DND-41 (cell line): ENCODE measurements at regions not wholly inside any gene's neighbourhood (a gene's known extent, or its start where the extent isn't known, plus 50 kb on each side); places are given as distances from the start of the nearest gene placed in this dataset.

Source experiments
- ATAC-seq: fragments of 200-7000 bp; cut with Tn5 transposase; 3 replicates; pipeline ENCODE4 v1.9.1; 2021; ENCODE audit warnings: low read depth; ENCODE audit not compliant: insufficient read depth
- DNase-seq: peaks from one replicate; pipeline ENCODE4 v3.0.0-alpha.2; 2020
- H2AFZ ChIP-seq: 2 replicates; pipeline ENCODE4 v1.6.0; 2012; ENCODE audit warnings: low read depth, low read length
- H3K27ac ChIP-seq: 2 replicates; pipeline ENCODE4 v1.5.1; 2012; ENCODE audit warnings: low read length, inconsistent platforms
- H3K27me3 ChIP-seq: fragments of 200-600 bp; sonication (generic); 2 replicates; pipeline ENCODE4 v1.6.0; 2012; ENCODE audit warnings: low read length, mild to moderate bottlenecking, inconsistent platforms; ENCODE audit not compliant: insufficient read depth, poor library complexity
- H3K36me3 ChIP-seq: 2 replicates; pipeline ENCODE4 v1.5.1; 2012; ENCODE audit warnings: low read length, inconsistent platforms; ENCODE audit not compliant: insufficient read depth
- H3K4me1 ChIP-seq: 2 replicates; pipeline ENCODE4 v1.5.1; 2012; ENCODE audit warnings: mild to moderate bottlenecking, low read length; ENCODE audit not compliant: insufficient read depth
- H3K4me2 ChIP-seq: 2 replicates; pipeline ENCODE4 v1.6.0; 2012; ENCODE audit warnings: mild to moderate bottlenecking, moderate library complexity, low read length, inconsistent platforms; ENCODE audit not compliant: insufficient read depth
- H3K4me3 ChIP-seq, 2 experiments: fragments of 200-600 bp in 1 of 2; shearing (Covaris generic) in 1 of 2; 2 replicates each; pipeline ENCODE4 v1.5.1; 2012 to 2016; ENCODE audit warnings: inconsistent platforms in 2 of 2, low read length in 2 of 2, mild to moderate bottlenecking in 2 of 2, low read depth in 1 of 2, moderate library complexity in 1 of 2
- H3K79me2 ChIP-seq: 2 replicates; pipeline ENCODE4 v1.6.0; 2012; ENCODE audit warnings: low read length, inconsistent platforms; ENCODE audit not compliant: insufficient read depth
- H3K9ac ChIP-seq: 2 replicates; pipeline ENCODE4 v1.6.0; 2012; ENCODE audit warnings: low read depth, mild to moderate bottlenecking, inconsistent platforms, low read length, moderate library complexity
- H3K9me3 ChIP-seq: 2 replicates; pipeline ENCODE4 v1.5.1; 2012; ENCODE audit warnings: low read length, moderate library complexity, mild to moderate bottlenecking, inconsistent platforms; ENCODE audit not compliant: insufficient read depth, severe bottlenecking
- H4K20me1 ChIP-seq: 2 replicates; pipeline ENCODE4 v1.6.0; 2012; ENCODE audit warnings: low read length; ENCODE audit not compliant: insufficient read depth
- CTCF ChIP-seq: IDR thresholded peaks from 2 replicates; pipeline ENCODE4 v1.5.1; 2012; ENCODE audit warnings: borderline replicate concordance, low read length, moderate library complexity, mild to moderate bottlenecking; ENCODE audit not compliant: poor library complexity, severe bottlenecking; ENCODE audit errors: extremely low read depth
- EZH2 ChIP-seq: IDR thresholded peaks from 3 replicates; pipeline ENCODE4 v1.6.1; 2012; ENCODE audit warnings: borderline replicate concordance, low read depth, mild to moderate bottlenecking, moderate library complexity, low read length, inconsistent platforms; ENCODE audit not compliant: severe bottlenecking

- TF ChIP-seq EZH2, result no peak
- TF ChIP-seq CTCF, result peak; percentile 91
- H3K4me2 ChIP-seq, result no peak overlapping the region
- no peaks in the 10 kb centered on the region for H4K20me1 ChIP-seq
- H3K27ac ChIP-seq, result peak overlapping the region; percentile 63
- DNase-seq, result peak; percentile 73
- H3K9ac ChIP-seq, result peak overlapping the region; percentile 21; the same call in 1 of the 2 replicates
- peak overlapping the region; percentile 42 for H2AFZ ChIP-seq
- no peaks in the 10 kb centered on the region for H3K9me3 ChIP-seq
- peak; percentile 87 for ATAC-seq
- no peaks in the 10 kb centered on the region for H3K36me3 ChIP-seq
- H3K79me2 ChIP-seq, result no peaks in the 10 kb centered on the region
- H3K27me3 ChIP-seq, result no peaks in the 10 kb centered on the region
- H3K4me1 ChIP-seq, result peaks cover 49% of the 10 kb centered on the region
- no peak overlapping the region for H3K4me3 ChIP-seq
These were observed 308.4 kb downstream of the PDCD6IP start for GRCh38 chr3:34106879-34107278.

GRCh38 chr3:34107669-34108068 is 309.2 kb downstream of the PDCD6IP start:
- Histone ChIP-seq H3K9me3 (no peaks in the 10 kb centered on the region), H3K79me2 (no peaks in the 10 kb centered on the region), H3K27ac (peak overlapping the region; percentile 58), H3K9ac (no peak overlapping the region), H3K36me3 (no peaks in the 10 kb centered on the region), H3K27me3 (no peaks in the 10 kb centered on the region), H3K4me3 (no peak overlapping the region), H4K20me1 (no peaks in the 10 kb centered on the region), H3K4me2 (no peak overlapping the region), H3K4me1 (peaks cover 49% of the 10 kb centered on the region), H2AFZ (peak overlapping the region; percentile 42; the same call in 1 of the 2 replicates)
- ATAC-seq, result no peak
- no peak for DNase-seq
- TF ChIP-seq EZH2 (no peak), CTCF (no peak)

GRCh38 chr3:34109021-34109420 is 310.6 kb downstream of the PDCD6IP start:
- Histone ChIP-seq H4K20me1 (no peaks in the 10 kb centered on the region), H3K4me2 (peak overlapping the region; percentile 9; the same call in 1 of the 2 replicates), H3K9ac (peak overlapping the region; percentile 1; the same call in 1 of the 2 replicates), H2AFZ (peak overlapping the region; percentile 49; the same call in 1 of the 2 replicates), H3K27me3 (no peaks in the 10 kb centered on the region), H3K9me3 (no peaks in the 10 kb centered on the region), H3K79me2 (no peaks in the 10 kb centered on the region), H3K4me1 (peaks cover 52% of the 10 kb centered on the region), H3K27ac (peak overlapping the region; percentile 74), H3K4me3 (no peak overlapping the region), H3K36me3 (no peaks in the 10 kb centered on the region)
- TF ChIP-seq EZH2, result no peak
- no peak for TF ChIP-seq CTCF
- DNase-seq, result peak; percentile 59
- ATAC-seq, result peak; percentile 60
